ENCODE measurements at regions not wholly inside any gene's neighbourhood (a gene's known extent, or its start where the extent isn't known, plus 50 kb on each side); places are given as distances from the start of the nearest gene placed in this dataset.

DNA sequence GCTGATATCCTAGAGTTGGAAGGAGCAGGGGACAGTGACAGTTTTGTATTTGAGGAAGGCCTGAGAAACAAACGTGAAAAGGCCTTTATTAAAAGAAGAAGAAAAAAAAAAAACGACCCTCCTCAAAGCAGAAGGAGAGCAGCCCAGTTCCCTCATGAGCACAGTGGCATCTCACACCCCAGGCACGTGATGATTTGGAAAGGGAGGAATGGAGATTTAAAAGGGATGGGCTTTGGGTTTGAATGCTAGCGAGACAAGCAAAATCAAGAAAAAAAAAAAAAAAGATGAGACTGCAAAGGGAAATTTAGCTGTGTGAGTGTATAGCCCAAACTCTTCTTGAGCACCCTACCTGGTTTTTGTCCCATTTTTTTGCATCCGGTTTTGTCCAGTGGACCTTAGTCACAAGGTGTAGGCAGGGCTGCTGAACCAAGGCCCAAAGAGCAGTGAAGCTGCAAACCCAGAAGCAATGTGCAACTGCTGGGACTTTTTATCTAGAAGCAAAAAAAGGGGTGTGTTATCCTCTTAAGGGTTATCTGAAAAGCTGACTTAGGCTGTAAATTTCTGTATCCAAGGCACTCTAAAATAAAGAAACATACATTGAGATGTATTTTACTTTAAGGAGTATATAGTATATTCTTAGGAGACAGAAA is 54.5 kb upstream of the RREB1 start:
- H3K4me3 Mint-ChIP-seq = peak overlapping the region; percentile 69 to 78
- Histone ChIP-seq H3K4me1 (ENCODE audit: insufficient read depth, low read length) (no peaks in the 10 kb centered on the region), H3K27ac (ENCODE audit: insufficient read length, low read depth, low read length) (no peak overlapping the region), H3K9me3 (ENCODE audit: control insufficient read depth, low read depth, low read length) (no peaks in the 10 kb centered on the region), H3K27me3 (ENCODE audit: insufficient read depth, low read length) (no peaks in the 10 kb centered on the region; the same call in 1 of the 2 replicates), H2BK20ac (ENCODE audit: low read depth, low read length, poor library complexity, severe bottlenecking) (no peak overlapping the region), H3K9ac (ENCODE audit: extremely low read depth, insufficient read length, low read length) (no peak overlapping the region), H3K14ac (ENCODE audit: insufficient read depth, low read length) (no peak overlapping the region), H3K4ac (ENCODE audit: low read depth, low read length) (no peak overlapping the region), H2AK5ac (ENCODE audit: insufficient read length, low read length) (no peak overlapping the region), H3K18ac (ENCODE audit: insufficient read length, low read depth, low read length) (no peak overlapping the region), H3K79me1 (ENCODE audit: insufficient read depth, low read depth, low read length, poor library complexity, severe bottlenecking) (no peaks in the 10 kb centered on the region), H3K79me2 (ENCODE audit: insufficient read depth, low read length) (no peaks in the 10 kb centered on the region), H2BK120ac (ENCODE audit: low read depth, low read length, poor library complexity, severe bottlenecking) (no peak overlapping the region), H2BK12ac (ENCODE audit: insufficient read length, low read depth, low read length) (no peak overlapping the region), H4K20me1 (ENCODE audit: control insufficient read depth, insufficient read depth, insufficient read length) (no peaks in the 10 kb centered on the region), H3T11ph (ENCODE audit: low read length) (no peak overlapping the region), H3K23ac (ENCODE audit: insufficient read length, low read depth, low read length) (no peak overlapping the region), H4K8ac (replicated peaks; ENCODE audit: insufficient read length, low read depth, low read length) (no peak overlapping the region), H4K5ac (ENCODE audit: insufficient read length, low read depth, low read length) (no peak overlapping the region), H3K4me2 (ENCODE audit: insufficient read depth, insufficient read length, low read length) (peak overlapping the region; percentile 89), H3K56ac (ENCODE audit: insufficient read length, low read depth, low read length) (no peak overlapping the region), H4K91ac (ENCODE audit: insufficient read length, low read depth, low read length) (no peak overlapping the region), H3K23me2 (ENCODE audit: insufficient read length, low read depth, low read length, poor library complexity, severe bottlenecking) (peaks cover 10% of the 10 kb centered on the region), H2AFZ (ENCODE audit: low read length) (no peak overlapping the region), H2BK5ac (ENCODE audit: insufficient read length, low read length) (no peak overlapping the region), H2BK15ac (ENCODE audit: low read depth, low read length) (no peak overlapping the region)
- H3K27ac Mint-ChIP-seq = no peak overlapping the region
- peaks cover 15 to 18% of the 10 kb centered on the region in 2 experiments for H3K4me1 Mint-ChIP-seq
- no peak for DNase-seq
- H3K36me3 Mint-ChIP-seq (ENCODE audit: insufficient read depth in 1 of 3, low read depth in 3 of 3) = no peaks in the 10 kb centered on the region
- H3K27me3 Mint-ChIP-seq (ENCODE audit: low read depth) = peaks cover 39% of the 10 kb centered on the region
- no CpG with 5 or more reads among the region's 5 CpGs for WGBS (ENCODE audit: extremely low coverage, insufficient read length, low lambda C conversion rate)
- H3K9me3 Mint-ChIP-seq = no peaks in the 10 kb centered on the region
- TF ChIP-seq, protein P1, sequence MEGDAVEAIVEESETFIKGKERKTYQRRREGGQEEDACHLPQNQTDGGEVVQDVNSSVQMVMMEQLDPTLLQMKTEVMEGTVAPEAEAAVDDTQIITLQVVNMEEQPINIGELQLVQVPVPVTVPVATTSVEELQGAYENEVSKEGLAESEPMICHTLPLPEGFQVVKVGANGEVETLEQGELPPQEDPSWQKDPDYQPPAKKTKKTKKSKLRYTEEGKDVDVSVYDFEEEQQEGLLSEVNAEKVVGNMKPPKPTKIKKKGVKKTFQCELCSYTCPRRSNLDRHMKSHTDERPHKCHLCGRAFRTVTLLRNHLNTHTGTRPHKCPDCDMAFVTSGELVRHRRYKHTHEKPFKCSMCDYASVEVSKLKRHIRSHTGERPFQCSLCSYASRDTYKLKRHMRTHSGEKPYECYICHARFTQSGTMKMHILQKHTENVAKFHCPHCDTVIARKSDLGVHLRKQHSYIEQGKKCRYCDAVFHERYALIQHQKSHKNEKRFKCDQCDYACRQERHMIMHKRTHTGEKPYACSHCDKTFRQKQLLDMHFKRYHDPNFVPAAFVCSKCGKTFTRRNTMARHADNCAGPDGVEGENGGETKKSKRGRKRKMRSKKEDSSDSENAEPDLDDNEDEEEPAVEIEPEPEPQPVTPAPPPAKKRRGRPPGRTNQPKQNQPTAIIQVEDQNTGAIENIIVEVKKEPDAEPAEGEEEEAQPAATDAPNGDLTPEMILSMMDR (conservative IDR thresholded peaks at IDR 0.05) = no peak
